ENCODE measurements at regions not wholly inside any gene's neighbourhood (a gene's known extent, or its start where the extent isn't known, plus 50 kb on each side); places are given as distances from the start of the nearest gene placed in this dataset.

DNA sequence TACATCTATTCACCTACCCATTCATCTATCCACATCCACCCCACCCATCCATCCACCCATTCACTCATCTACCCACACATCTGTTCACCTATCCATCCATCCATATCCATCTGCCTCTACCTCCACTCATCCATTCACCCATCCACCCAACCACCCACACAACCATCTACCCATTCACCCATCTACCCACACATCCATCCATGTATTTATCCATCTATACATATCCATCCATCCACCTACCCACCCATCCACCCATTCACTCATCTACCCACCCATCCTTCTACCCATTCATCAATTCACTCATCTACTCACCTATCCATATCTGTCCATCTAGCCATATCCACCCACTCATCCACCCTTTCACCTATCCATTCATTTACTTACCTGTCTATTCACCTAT is 187.6 kb downstream of the ASB1 start:
- no peak for TF ChIP-seq EP300 (IDR thresholded peaks at IDR 0.05)
- TF ChIP-seq, protein P1, sequence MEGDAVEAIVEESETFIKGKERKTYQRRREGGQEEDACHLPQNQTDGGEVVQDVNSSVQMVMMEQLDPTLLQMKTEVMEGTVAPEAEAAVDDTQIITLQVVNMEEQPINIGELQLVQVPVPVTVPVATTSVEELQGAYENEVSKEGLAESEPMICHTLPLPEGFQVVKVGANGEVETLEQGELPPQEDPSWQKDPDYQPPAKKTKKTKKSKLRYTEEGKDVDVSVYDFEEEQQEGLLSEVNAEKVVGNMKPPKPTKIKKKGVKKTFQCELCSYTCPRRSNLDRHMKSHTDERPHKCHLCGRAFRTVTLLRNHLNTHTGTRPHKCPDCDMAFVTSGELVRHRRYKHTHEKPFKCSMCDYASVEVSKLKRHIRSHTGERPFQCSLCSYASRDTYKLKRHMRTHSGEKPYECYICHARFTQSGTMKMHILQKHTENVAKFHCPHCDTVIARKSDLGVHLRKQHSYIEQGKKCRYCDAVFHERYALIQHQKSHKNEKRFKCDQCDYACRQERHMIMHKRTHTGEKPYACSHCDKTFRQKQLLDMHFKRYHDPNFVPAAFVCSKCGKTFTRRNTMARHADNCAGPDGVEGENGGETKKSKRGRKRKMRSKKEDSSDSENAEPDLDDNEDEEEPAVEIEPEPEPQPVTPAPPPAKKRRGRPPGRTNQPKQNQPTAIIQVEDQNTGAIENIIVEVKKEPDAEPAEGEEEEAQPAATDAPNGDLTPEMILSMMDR (IDR thresholded peaks at IDR 0.05), result no peak

Data from esophagus muscularis mucosa (tissue), 3 donors.